Vagina (tissue), 2 donors: ENCODE measurements at regions not wholly inside any gene's neighbourhood (a gene's known extent, or its start where the extent isn't known, plus 50 kb on each side); places are given as distances from the start of the nearest gene placed in this dataset.

Experiments
- DNase-seq, 2 donors: peaks; one replicate each; pipeline ENCODE4 v3.0.0-alpha.2; 2017; ENCODE audit errors: extremely low spot score in 2 of 2
- H3K27ac ChIP-seq: fragments of 200-600 bp; sonication (generic); one replicate; pipeline ENCODE4 v1.5.1; 2019
- H3K27me3 ChIP-seq: fragments of 200-600 bp; sonication (generic); one replicate; pipeline ENCODE4 v1.5.1; 2019
- H3K36me3 ChIP-seq, 2 donors: fragments of 200-600 bp; sonication (generic); one replicate each; pipeline ENCODE4 v1.5.1; 2017 to 2019
- H3K4me1 ChIP-seq: fragments of 200-600 bp; sonication (generic); one replicate; pipeline ENCODE4 v1.5.1; 2019
- H3K4me3 ChIP-seq, 2 donors: fragments of 200-600 bp; sonication (generic); 1 replicate in 1 of 2; 2 replicates in 1 of 2; pipeline ENCODE4 v1.5.1; 2016 to 2019
- H3K9me3 ChIP-seq: fragments of 200-600 bp; sonication (generic); one replicate; pipeline ENCODE4 v1.5.1; 2019
- CTCF ChIP-seq, 3 experiments: fragments of 450-650 bp in 2 of 3; fragments of 200-600 bp in 1 of 3; sonication (generic) in 1 of 3; IDR thresholded peaks; one replicate each; pipeline ENCODE4 v1.5.1; 2017 to 2019; ENCODE audit warnings: antibody characterized with exemption in 3 of 3, mild to moderate bottlenecking in 2 of 3, moderate library complexity in 2 of 3
- POLR2A ChIP-seq, 2 donors: fragments of 450-650 bp; IDR thresholded peaks; one replicate each; pipeline ENCODE4 v1.6.1; 2017; ENCODE audit warnings: antibody characterized with exemption in 2 of 2, mild to moderate bottlenecking in 2 of 2, moderate library complexity in 2 of 2
- POLR2AphosphoS5 ChIP-seq, 2 donors: sonication (generic); formaldehyde crosslinking; IDR thresholded peaks; one replicate each; pipeline ENCODE4 v1.9.0; 2017; ENCODE audit warnings: antibody characterized with exemption in 2 of 2, mild to moderate bottlenecking in 2 of 2, low read depth in 1 of 2; ENCODE audit not compliant: insufficient read depth in 1 of 2
- intact Hi-C: fragments of 100-400 bp; cut with DNase I; formaldehyde crosslinking; loops from one replicate; pipeline ENCODE4 v1.15.1; 2023

DNA sequence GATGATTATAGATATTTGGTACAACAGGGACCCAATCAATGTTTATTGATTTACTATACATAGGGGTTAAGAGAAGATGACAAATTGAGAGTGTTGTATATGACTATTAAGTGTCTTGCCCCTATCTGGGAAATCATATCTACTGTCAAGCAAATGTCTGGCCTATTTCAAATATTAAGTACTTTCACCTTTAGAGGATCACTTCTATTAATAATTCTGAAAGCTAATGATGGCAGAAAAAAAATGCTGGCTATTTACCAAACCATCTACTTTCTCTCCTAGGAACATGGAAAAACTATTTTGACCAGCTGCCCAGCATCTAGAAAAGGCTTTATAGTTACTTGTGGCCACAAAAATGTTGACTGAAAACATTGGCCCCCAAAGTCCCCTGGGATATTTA, 632.3 kb upstream of the ZNF385D start:
- Histone ChIP-seq H3K9me3 (no peaks in the 10 kb centered on the region), H3K27me3 (no peaks in the 10 kb centered on the region), H3K4me3 (no peak overlapping the region), H3K36me3 (no peaks in the 10 kb centered on the region), H3K27ac (no peak overlapping the region), H3K4me1 (no peaks in the 10 kb centered on the region)
- no peak for TF ChIP-seq POLR2AphosphoS5 (IDR thresholded peaks at IDR 0.05; ENCODE audit: insufficient read depth in 1 of 2, low read depth in 1 of 2)
- DNase-seq, result no peak
- intact Hi-C loops, result no loop called here

DNA sequence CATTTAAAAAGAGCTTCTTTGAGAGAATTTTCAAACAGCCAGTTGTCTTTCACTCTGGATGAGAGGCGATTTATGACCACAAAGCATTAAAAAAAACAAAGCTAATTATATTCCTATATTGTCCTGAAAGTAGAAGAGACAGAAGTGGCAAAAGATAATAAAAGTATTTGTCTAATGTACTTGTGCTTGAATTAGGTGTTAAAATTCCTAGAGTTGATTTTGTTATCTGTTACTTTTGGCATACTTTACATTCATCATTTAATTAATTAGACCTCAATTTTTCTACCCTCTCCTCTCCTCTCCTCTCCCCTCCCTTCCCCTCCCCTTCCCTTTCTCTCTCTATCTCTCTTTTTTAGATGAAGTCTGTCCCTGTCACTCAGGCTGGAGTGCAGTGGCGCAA, 635.1 kb upstream of the ZNF385D start:
- H3K27ac ChIP-seq, result no peak overlapping the region
- H3K36me3 ChIP-seq, result no peaks in the 10 kb centered on the region
- no peaks in the 10 kb centered on the region for H3K9me3 ChIP-seq
- no peaks in the 10 kb centered on the region for H3K27me3 ChIP-seq
- H3K4me1 ChIP-seq, result no peaks in the 10 kb centered on the region
- TF ChIP-seq CTCF (IDR thresholded peaks at IDR 0.05) (no peak), POLR2A (IDR thresholded peaks at IDR 0.05) (no peak), POLR2AphosphoS5 (IDR thresholded peaks at IDR 0.05; ENCODE audit: insufficient read depth in 1 of 2, low read depth in 1 of 2) (no peak)
- no peak for DNase-seq
- no peak overlapping the region for H3K4me3 ChIP-seq
- intact Hi-C loops, result no loop called here

DNA sequence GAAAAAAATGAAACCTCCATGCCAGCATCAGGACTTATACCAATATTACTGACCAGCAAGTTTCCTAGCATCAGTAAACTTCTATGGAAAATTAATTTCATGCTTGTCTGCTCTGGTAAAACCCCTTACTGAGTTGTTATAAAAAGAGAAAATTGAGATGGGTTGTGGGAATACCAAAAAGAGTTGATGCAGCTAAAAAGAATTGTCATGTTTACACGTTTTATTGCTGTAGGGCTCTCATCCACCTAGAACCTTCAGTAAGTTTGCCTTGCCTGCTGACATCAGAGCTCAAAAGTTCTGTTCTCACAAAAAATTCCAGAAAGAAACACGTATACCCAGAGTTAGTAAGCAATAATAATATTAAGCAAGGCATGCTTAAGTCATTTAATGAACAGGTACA, 641.3 kb upstream of the ZNF385D start:
- H3K4me1 ChIP-seq, result no peaks in the 10 kb centered on the region
- no peak overlapping the region for H3K4me3 ChIP-seq
- intact Hi-C loops, result no loop called here
- H3K9me3 ChIP-seq, result no peaks in the 10 kb centered on the region
- no peaks in the 10 kb centered on the region for H3K36me3 ChIP-seq
- no peak for TF ChIP-seq POLR2AphosphoS5 (IDR thresholded peaks at IDR 0.05; ENCODE audit: insufficient read depth in 1 of 2, low read depth in 1 of 2)
- DNase-seq, result no peak
- H3K27ac ChIP-seq, result no peak overlapping the region
- no peaks in the 10 kb centered on the region for H3K27me3 ChIP-seq

DNA sequence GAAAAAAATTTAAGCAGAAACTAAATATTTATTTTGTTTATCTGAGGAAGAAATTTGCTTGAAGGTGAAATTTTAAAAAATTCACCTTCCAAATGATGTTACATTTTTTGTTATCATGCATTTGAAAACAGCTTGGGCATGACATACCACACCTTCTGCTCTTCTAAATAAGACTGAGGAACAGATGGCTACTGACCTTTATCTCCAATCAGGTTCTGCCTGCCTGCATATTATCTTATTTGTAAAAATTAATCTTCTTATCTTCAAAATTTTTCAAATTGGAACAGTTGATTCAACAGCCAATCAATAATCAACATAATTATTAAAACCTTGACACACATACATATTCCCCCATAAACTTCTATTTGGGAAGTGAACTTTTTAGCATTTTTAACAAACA, 641.8 kb upstream of the ZNF385D start:
- H3K27ac ChIP-seq, result no peak overlapping the region
- H3K4me3 ChIP-seq, result no peak overlapping the region
- no peaks in the 10 kb centered on the region for H3K36me3 ChIP-seq
- TF ChIP-seq POLR2AphosphoS5 (IDR thresholded peaks at IDR 0.05; ENCODE audit: insufficient read depth in 1 of 2, low read depth in 1 of 2) (no peak), CTCF (IDR thresholded peaks at IDR 0.05) (no peak), POLR2A (IDR thresholded peaks at IDR 0.05) (no peak)
- intact Hi-C loops, result no loop called here
- no peaks in the 10 kb centered on the region for H3K9me3 ChIP-seq
- H3K27me3 ChIP-seq, result no peaks in the 10 kb centered on the region
- no peaks in the 10 kb centered on the region for H3K4me1 ChIP-seq
- no peak for DNase-seq

DNA sequence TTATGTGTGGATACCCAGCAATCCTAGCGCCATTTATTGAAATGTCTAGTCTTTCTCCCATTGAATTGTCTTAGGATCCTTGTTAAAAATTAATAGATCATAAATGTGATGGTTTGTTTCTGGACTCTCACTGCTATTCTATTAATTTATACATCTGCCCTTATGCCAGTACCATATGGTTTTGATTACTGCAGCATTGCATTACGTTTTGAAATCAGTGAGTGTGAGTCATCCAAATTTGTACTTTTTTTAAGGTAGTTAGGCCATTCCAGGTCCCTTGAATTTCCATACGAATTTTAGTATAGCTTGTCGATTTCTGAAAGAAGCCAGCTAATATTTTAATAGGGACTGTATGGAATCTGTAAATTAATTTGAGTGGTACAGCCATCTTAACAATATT, 648.6 kb upstream of the ZNF385D start:
- H3K36me3 ChIP-seq, result no peaks in the 10 kb centered on the region
- H3K27ac ChIP-seq, result no peak overlapping the region
- H3K4me3 ChIP-seq, result no peak overlapping the region
- TF ChIP-seq POLR2AphosphoS5 (IDR thresholded peaks at IDR 0.05; ENCODE audit: insufficient read depth in 1 of 2, low read depth in 1 of 2) (no peak), CTCF (IDR thresholded peaks at IDR 0.05) (no peak), POLR2A (IDR thresholded peaks at IDR 0.05) (no peak)
- no peaks in the 10 kb centered on the region for H3K9me3 ChIP-seq
- no peak for DNase-seq
- H3K27me3 ChIP-seq, result no peaks in the 10 kb centered on the region
- no peaks in the 10 kb centered on the region for H3K4me1 ChIP-seq
- intact Hi-C loops, result no loop called here

- Histone ChIP-seq H3K27me3 (no peaks in the 10 kb centered on the region), H3K4me3 (no peak overlapping the region), H3K27ac (no peak overlapping the region), H3K9me3 (no peaks in the 10 kb centered on the region), H3K4me1 (no peaks in the 10 kb centered on the region), H3K36me3 (no peaks in the 10 kb centered on the region)
- TF ChIP-seq CTCF (IDR thresholded peaks at IDR 0.05) (no peak), POLR2A (IDR thresholded peaks at IDR 0.05) (no peak), POLR2AphosphoS5 (IDR thresholded peaks at IDR 0.05; ENCODE audit: insufficient read depth in 1 of 2, low read depth in 1 of 2) (no peak)
- intact Hi-C loops, result no loop called here
- no peak for DNase-seq
Measured at GRCh38 chr3:22401499-22401898, 650.5 kb upstream of the ZNF385D start.
